Upper lobe of left lung (tissue), 6 donors: ENCODE measurements at regions not wholly inside any gene's neighbourhood (a gene's known extent, or its start where the extent isn't known, plus 50 kb on each side); places are given as distances from the start of the nearest gene placed in this dataset.
"Not testable (repeated sequence)": the region's sequence is repeated elsewhere in the genome, so short reads cannot be mapped to it uniquely, and the experiment has no call there.

ENCODE experiments used
- ATAC-seq, 2 donors: fragments of 200-7000 bp; cut with Tn5 transposase; one replicate each; pipeline ENCODE4 v1.9.1; 2022; ENCODE audit warnings: mild to moderate bottlenecking in 2 of 2, moderate library complexity in 2 of 2; ENCODE audit not compliant: low FRiP score in 2 of 2
- DNase-seq, 2 donors: peaks; one replicate each; pipeline ENCODE4 v3.0.0-alpha.2; 2019 to 2020
- H3K27ac ChIP-seq, 4 donors: fragments of 200-600 bp; sonication (generic); one replicate each; pipeline ENCODE4 v1.5.1; 2016 to 2019
- H3K27me3 ChIP-seq, 4 donors: fragments of 200-600 bp; sonication (generic); one replicate each; pipeline ENCODE4 v1.5.1; 2017 to 2019
- H3K36me3 ChIP-seq, 4 donors: fragments of 200-600 bp; sonication (generic); one replicate each; pipeline ENCODE4 v1.5.1; 2016 to 2019
- H3K4me1 ChIP-seq, 4 donors: fragments of 200-600 bp; sonication (generic); one replicate each; pipeline ENCODE4 v1.5.1; 2018 to 2019
- H3K4me3 ChIP-seq, 4 donors: fragments of 200-600 bp; sonication (generic); one replicate each; pipeline ENCODE4 v1.5.1; 2017 to 2019; ENCODE audit warnings: mild to moderate bottlenecking in 2 of 4, moderate library complexity in 1 of 4
- H3K9me3 ChIP-seq, 4 donors: fragments of 200-600 bp; sonication (generic); one replicate each; pipeline ENCODE4 v1.5.1; 2018 to 2019
- CTCF ChIP-seq, 6 experiments: fragments of 450-650 bp in 4 of 6; fragments of 200-600 bp in 2 of 6; sonication (generic) in 2 of 6; IDR thresholded peaks; one replicate each; pipeline ENCODE4 v1.5.1; 2016 to 2019; ENCODE audit warnings: antibody characterized with exemption in 6 of 6
- EP300 ChIP-seq, 4 donors: sonication (generic); formaldehyde crosslinking; IDR thresholded peaks; one replicate each; pipeline ENCODE4 v1.5.1; 2017; ENCODE audit warnings: antibody characterized with exemption in 4 of 4, control low read depth in 2 of 4
- POLR2A ChIP-seq, 4 donors: fragments of 450-650 bp; IDR thresholded peaks; one replicate each; pipeline ENCODE4 v1.5.1; 2016 to 2017; ENCODE audit warnings: antibody characterized with exemption in 4 of 4, mild to moderate bottlenecking in 2 of 4
- POLR2AphosphoS5 ChIP-seq, 2 donors: sonication (generic); formaldehyde crosslinking; IDR thresholded peaks; one replicate each; pipeline ENCODE4 v1.5.1; 2017; ENCODE audit warnings: antibody characterized with exemption in 2 of 2
- WGBS, 2 donors: methylation state at CpG; one replicate each; pipeline ENCODE4 v1.1.5; 2017 to 2018; 5-methylcytosine and 5-hydroxymethylcytosine counted together
- donor health status: DM: no; HTN: no; CAD: no; lungs with moderate emphysema.
- donor health status: DM: no; HTN: yes; CAD: no; lungs with severe emphysema.

GRCh38 chr13:66162470-66162869, 1067.7 kb downstream of the PCDH9 start:
- Histone ChIP-seq H3K36me3 (no peaks in the 10 kb centered on the region), H3K27ac (no peak overlapping the region), H3K27me3 (no peaks in the 10 kb centered on the region), H3K9me3 (no peaks in the 10 kb centered on the region), H3K4me1 (no peaks in the 10 kb centered on the region), H3K4me3 (no peak overlapping the region)
- ATAC-seq (no peak), DNase-seq (no peak)
- 70 to 87% methylated on average over 2 of the region's 2 CpGs for WGBS, 2 donors
- no peak for TF ChIP-seq CTCF (IDR thresholded peaks at IDR 0.05)
- no peak for TF ChIP-seq EP300 (IDR thresholded peaks at IDR 0.05)
- no peak for TF ChIP-seq POLR2AphosphoS5 (IDR thresholded peaks at IDR 0.05)
- TF ChIP-seq POLR2A (IDR thresholded peaks at IDR 0.05) = no peak

- Histone ChIP-seq H3K27ac (no peak overlapping the region), H3K9me3 (no peaks in the 10 kb centered on the region), H3K36me3 (no peaks in the 10 kb centered on the region), H3K27me3 (no peaks in the 10 kb centered on the region), H3K4me1 (no peaks in the 10 kb centered on the region), H3K4me3 (no peak overlapping the region)
- 70 to 83% methylated on average over 6 of the region's 6 CpGs for WGBS, 2 donors
- no peak for ATAC-seq
- TF ChIP-seq POLR2A (IDR thresholded peaks at IDR 0.05) (no peak), CTCF (IDR thresholded peaks at IDR 0.05) (no peak), EP300 (IDR thresholded peaks at IDR 0.05) (no peak), POLR2AphosphoS5 (IDR thresholded peaks at IDR 0.05) (no peak)
- DNase-seq = no peak
These were observed 1070.6 kb downstream of the PCDH9 start for GRCh38 chr13:66159511-66159910.

GRCh38 chr13:66154976-66155375, 1075.2 kb downstream of the PCDH9 start:
- 6 to 15% methylated on average over 1 of the region's 1 CpG for WGBS, 2 donors
- no peak overlapping the region for H3K27ac ChIP-seq
- no peaks in the 10 kb centered on the region for H3K27me3 ChIP-seq
- no peak overlapping the region for H3K4me3 ChIP-seq
- no peaks in the 10 kb centered on the region for H3K4me1 ChIP-seq
- H3K36me3 ChIP-seq = no peaks in the 10 kb centered on the region
- no peak for DNase-seq
- ATAC-seq = no peak
- TF ChIP-seq POLR2A (IDR thresholded peaks at IDR 0.05) = no peak
- no peak for TF ChIP-seq EP300 (IDR thresholded peaks at IDR 0.05)
- TF ChIP-seq POLR2AphosphoS5 (IDR thresholded peaks at IDR 0.05) = no peak
- no peak for TF ChIP-seq CTCF (IDR thresholded peaks at IDR 0.05)
- no peaks in the 10 kb centered on the region for H3K9me3 ChIP-seq

- Histone ChIP-seq H3K9me3 (no peaks in the 10 kb centered on the region), H3K36me3 (no peaks in the 10 kb centered on the region), H3K27me3 (no peaks in the 10 kb centered on the region), H3K4me3 (no peak overlapping the region), H3K4me1 (no peaks in the 10 kb centered on the region), H3K27ac (no peak overlapping the region)
- no peak for TF ChIP-seq POLR2A (IDR thresholded peaks at IDR 0.05)
- no peak for DNase-seq
- WGBS, 2 donors = 51 to 55% methylated on average over 1 of the region's 1 CpG
- no peak for ATAC-seq
These were observed 1075.8 kb downstream of the PCDH9 start for GRCh38 chr13:66154354-66154753.

- ATAC-seq = no peak
These were observed 1077.5 kb downstream of the PCDH9 start for GRCh38 chr13:66152596-66152995.

GRCh38 chr13:66144357-66144756, 1085.8 kb downstream of the PCDH9 start:
- not testable (repeated sequence) for ATAC-seq
- 94 to 96% methylated on average over 10 to 11 of the region's 11 CpGs for WGBS, 2 donors

More at GRCh38 chr13:66152596-66152995, 1077.5 kb downstream of the PCDH9 start:
- H3K9me3 ChIP-seq = no peaks in the 10 kb centered on the region
- TF ChIP-seq POLR2AphosphoS5 (IDR thresholded peaks at IDR 0.05) (no peak), CTCF (IDR thresholded peaks at IDR 0.05) (no peak), EP300 (IDR thresholded peaks at IDR 0.05) (no peak)
- no peaks in the 10 kb centered on the region for H3K27me3 ChIP-seq
- no peak overlapping the region for H3K4me3 ChIP-seq
- no peak overlapping the region for H3K27ac ChIP-seq
- H3K4me1 ChIP-seq = no peaks in the 10 kb centered on the region
- no peak for DNase-seq
- no peaks in the 10 kb centered on the region for H3K36me3 ChIP-seq

More at GRCh38 chr13:66144357-66144756, 1085.8 kb downstream of the PCDH9 start:
- not testable (repeated sequence) for H3K36me3 ChIP-seq, H3K27me3 ChIP-seq, H3K9me3 ChIP-seq, H3K4me1 ChIP-seq, H3K4me3 ChIP-seq, H3K27ac ChIP-seq
- peak in 1 of 2 donors; percentile 19 for DNase-seq
